ENCODE measurements at regions not wholly inside any gene's neighbourhood (a gene's known extent, or its start where the extent isn't known, plus 50 kb on each side); places are given as distances from the start of the nearest gene placed in this dataset.
"Not testable (repeated sequence)": the region's sequence is repeated elsewhere in the genome, so short reads cannot be mapped to it uniquely, and the experiment has no call there.

DNA sequence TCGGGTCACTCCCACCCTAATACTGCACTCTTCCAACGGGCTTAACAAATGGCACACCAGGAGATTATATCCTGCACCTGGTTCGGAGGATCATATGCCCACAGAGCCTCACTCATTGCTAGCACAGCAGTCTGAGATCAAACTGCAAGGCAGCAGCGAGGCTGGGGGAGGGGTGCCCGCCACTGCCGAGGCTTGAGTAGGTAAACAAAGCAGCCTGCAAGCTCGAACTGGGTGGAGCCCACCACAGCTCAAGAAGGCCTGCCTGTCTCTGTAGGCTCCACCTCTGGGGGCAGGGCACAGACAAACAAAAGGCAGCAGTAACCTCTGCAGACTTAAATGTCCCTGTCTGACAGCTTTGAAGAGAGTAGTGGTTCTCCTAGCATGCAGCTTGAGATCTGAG lies 73.7 kb downstream of the MTNR1B start:
- not testable (repeated sequence) for TF ChIP-seq CTCF, POLR2A (IDR thresholded peaks at IDR 0.05)

Measured in adrenal gland (tissue), 5 donors.